Suprapubic skin (tissue), 4 donors: ENCODE measurements at regions not wholly inside any gene's neighbourhood (a gene's known extent, or its start where the extent isn't known, plus 50 kb on each side); places are given as distances from the start of the nearest gene placed in this dataset.

Experiments used
- DNase-seq, 2 donors: peaks; one replicate each; pipeline ENCODE4 v3.0.0-alpha.2; 2019; ENCODE audit warnings: low spot score in 2 of 2
- H3K27ac ChIP-seq: fragments of 200-600 bp; sonication (generic); one replicate; pipeline ENCODE4 v1.5.1; 2019
- H3K27me3 ChIP-seq: fragments of 200-600 bp; sonication (generic); one replicate; pipeline ENCODE4 v1.5.1; 2019
- H3K36me3 ChIP-seq: fragments of 200-600 bp; sonication (generic); one replicate; pipeline ENCODE4 v1.5.1; 2019
- H3K4me1 ChIP-seq: fragments of 200-600 bp; sonication (generic); one replicate; pipeline ENCODE4 v1.5.1; 2019
- H3K4me3 ChIP-seq: fragments of 200-600 bp; sonication (generic); one replicate; pipeline ENCODE4 v1.5.1; 2019; ENCODE audit warnings: mild to moderate bottlenecking
- H3K9me3 ChIP-seq: fragments of 200-600 bp; sonication (generic); one replicate; pipeline ENCODE4 v1.5.1; 2019
- EP300 ChIP-seq: sonication (generic); formaldehyde crosslinking; IDR thresholded peaks from one replicate; pipeline ENCODE4 v1.6.1; 2017; ENCODE audit warnings: antibody characterized with exemption
- POLR2A ChIP-seq, 2 donors: fragments of 450-650 bp; IDR thresholded peaks; one replicate each; pipeline ENCODE4 v1.6.1; 2017; ENCODE audit warnings: antibody characterized with exemption in 2 of 2, mild to moderate bottlenecking in 2 of 2, moderate library complexity in 2 of 2
- POLR2AphosphoS5 ChIP-seq, 3 donors: sonication (generic); formaldehyde crosslinking; IDR thresholded peaks; one replicate each; pipeline ENCODE4 v1.6.1; 2017; ENCODE audit warnings: antibody characterized with exemption in 3 of 3
- WGBS: methylation state at CpG from one replicate; pipeline ENCODE4 v1.1.5; 2018; 5-methylcytosine and 5-hydroxymethylcytosine counted together
- TF ChIP-seq, protein P1 (sequence below), 2 donors: fragments of 200-600 bp in 1 of 2; fragments of 450-650 bp in 1 of 2; sonication (generic) in 1 of 2; IDR thresholded peaks; one replicate each; pipeline ENCODE4 v1.5.1; 2016 to 2019; ENCODE audit warnings: antibody characterized with exemption in 2 of 2, mild to moderate bottlenecking in 1 of 2, moderate library complexity in 1 of 2

DNA sequence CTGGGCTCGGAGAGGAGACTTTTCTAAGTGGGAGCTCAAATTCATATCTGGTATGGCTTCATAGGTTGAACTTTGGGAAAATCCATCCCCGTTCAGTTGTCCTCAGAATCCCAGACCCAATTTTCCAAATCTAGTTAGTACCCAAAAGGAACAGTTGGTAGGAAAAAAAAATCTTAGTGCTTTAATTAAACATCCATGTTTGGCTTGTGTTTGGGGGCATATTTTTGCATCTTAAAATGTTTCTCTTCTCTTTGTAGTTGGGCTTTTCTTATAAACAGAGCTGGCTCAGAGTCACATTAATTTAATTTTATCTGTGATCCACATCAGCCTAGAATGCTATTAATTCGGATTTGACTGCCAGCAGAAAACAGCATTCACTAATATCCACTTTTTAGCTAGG, 165.9 kb downstream of the BUB3 start:
- no peaks in the 10 kb centered on the region for H3K9me3 ChIP-seq
- no peaks in the 10 kb centered on the region for H3K27me3 ChIP-seq
- WGBS = 61% methylated on average over 3 of the region's 3 CpGs
- TF ChIP-seq, protein P1, sequence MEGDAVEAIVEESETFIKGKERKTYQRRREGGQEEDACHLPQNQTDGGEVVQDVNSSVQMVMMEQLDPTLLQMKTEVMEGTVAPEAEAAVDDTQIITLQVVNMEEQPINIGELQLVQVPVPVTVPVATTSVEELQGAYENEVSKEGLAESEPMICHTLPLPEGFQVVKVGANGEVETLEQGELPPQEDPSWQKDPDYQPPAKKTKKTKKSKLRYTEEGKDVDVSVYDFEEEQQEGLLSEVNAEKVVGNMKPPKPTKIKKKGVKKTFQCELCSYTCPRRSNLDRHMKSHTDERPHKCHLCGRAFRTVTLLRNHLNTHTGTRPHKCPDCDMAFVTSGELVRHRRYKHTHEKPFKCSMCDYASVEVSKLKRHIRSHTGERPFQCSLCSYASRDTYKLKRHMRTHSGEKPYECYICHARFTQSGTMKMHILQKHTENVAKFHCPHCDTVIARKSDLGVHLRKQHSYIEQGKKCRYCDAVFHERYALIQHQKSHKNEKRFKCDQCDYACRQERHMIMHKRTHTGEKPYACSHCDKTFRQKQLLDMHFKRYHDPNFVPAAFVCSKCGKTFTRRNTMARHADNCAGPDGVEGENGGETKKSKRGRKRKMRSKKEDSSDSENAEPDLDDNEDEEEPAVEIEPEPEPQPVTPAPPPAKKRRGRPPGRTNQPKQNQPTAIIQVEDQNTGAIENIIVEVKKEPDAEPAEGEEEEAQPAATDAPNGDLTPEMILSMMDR (IDR thresholded peaks at IDR 0.05) = no peak
- TF ChIP-seq POLR2A (IDR thresholded peaks at IDR 0.05) = no peak
- no peak for TF ChIP-seq POLR2AphosphoS5 (IDR thresholded peaks at IDR 0.05)
- no peak for TF ChIP-seq EP300
- no peak overlapping the region for H3K27ac ChIP-seq
- DNase-seq = no peak
- H3K4me1 ChIP-seq = no peaks in the 10 kb centered on the region
- no peak overlapping the region for H3K4me3 ChIP-seq
- no peaks in the 10 kb centered on the region for H3K36me3 ChIP-seq

DNA sequence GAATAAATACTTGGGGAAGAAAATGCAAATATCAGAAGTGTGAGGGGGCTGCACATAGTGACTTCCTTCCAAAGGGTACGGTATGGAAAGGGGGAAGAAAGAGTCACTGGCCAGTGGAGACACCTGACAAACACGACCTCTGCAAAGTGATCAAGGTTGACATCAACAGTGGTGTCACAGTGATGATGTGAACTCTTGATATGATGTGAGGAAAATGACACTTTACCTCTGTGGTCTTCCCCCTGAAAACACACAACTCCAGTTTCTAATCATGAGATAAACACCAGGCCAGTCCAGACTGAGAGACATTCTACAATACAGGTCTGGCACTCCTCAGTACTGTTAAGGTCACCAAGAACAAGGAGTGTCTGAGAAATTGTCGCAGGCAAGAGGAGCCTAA, 169.7 kb downstream of the BUB3 start:
- 92% methylated on average over 3 of the region's 3 CpGs for WGBS
- H3K4me1 ChIP-seq = no peaks in the 10 kb centered on the region

DNA sequence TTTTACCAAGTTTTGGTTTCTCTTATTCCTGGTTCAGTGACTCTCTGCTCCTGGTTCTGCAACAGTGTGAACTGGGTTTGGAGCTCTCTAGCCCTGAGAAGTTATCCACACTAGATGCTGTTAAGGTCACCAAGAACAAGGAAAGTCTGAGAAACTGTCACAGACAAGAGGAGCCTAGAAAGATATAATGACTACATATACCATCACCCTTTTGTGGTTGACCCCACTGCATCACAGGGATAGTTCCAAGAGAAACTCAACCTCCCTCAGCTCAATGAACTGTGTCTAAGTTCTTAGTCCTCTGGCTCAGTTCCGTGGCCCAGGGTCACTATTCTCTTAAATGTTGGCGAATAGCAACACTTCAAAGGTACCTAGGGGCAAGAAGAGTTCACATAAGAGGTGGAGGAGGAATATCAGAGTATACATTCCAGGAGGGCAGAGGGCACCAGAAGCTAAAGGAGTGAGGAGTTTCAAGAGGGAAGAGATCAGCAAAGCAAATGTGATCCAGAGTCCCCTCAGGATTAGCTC, 171.5 kb downstream of the BUB3 start:
- TF ChIP-seq POLR2AphosphoS5 (IDR thresholded peaks at IDR 0.05) (no peak), EP300 (no peak), POLR2A (IDR thresholded peaks at IDR 0.05) (no peak)
- TF ChIP-seq, protein P1 (IDR thresholded peaks at IDR 0.05) = no peak
- 89% methylated on average over 2 of the region's 2 CpGs for WGBS
- no peak overlapping the region for H3K4me3 ChIP-seq

More for the DNA sequence above, 169.7 kb downstream of the BUB3 start:
- Histone ChIP-seq H3K27me3 (no peaks in the 10 kb centered on the region), H3K27ac (no peak overlapping the region), H3K36me3 (no peaks in the 10 kb centered on the region), H3K4me3 (no peak overlapping the region), H3K9me3 (no peaks in the 10 kb centered on the region)
- no peak for TF ChIP-seq EP300
- no peak for TF ChIP-seq POLR2A (IDR thresholded peaks at IDR 0.05)
- TF ChIP-seq, protein P1 (IDR thresholded peaks at IDR 0.05) = no peak
- TF ChIP-seq POLR2AphosphoS5 (IDR thresholded peaks at IDR 0.05) = no peak
- DNase-seq = no peak

DNA sequence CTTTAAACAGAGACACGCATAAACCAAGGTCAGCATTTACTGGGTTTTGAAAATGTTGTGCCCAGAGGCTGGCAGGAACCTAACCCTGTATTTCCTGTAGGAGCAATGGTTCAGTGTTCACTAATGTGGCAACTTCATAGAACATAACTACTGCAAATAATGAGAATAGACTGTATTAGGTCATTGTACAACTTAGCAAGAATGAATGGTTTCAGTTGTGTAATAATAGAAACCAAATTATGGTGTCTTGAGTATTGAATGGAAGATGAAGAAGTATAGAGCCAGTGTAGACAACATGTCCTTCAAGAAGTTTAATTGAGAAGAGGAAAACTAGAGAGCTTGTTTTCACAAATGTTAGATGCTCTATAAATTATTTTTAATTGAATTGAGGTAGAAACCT, 172.5 kb downstream of the BUB3 start:
- no peak for DNase-seq
- WGBS = 94% methylated on average over 1 of the region's 1 CpG
- Histone ChIP-seq H3K4me1 (no peaks in the 10 kb centered on the region), H3K36me3 (no peaks in the 10 kb centered on the region), H3K9me3 (no peaks in the 10 kb centered on the region), H3K27me3 (no peaks in the 10 kb centered on the region), H3K27ac (no peak overlapping the region), H3K4me3 (no peak overlapping the region)
- TF ChIP-seq EP300 (no peak), POLR2A (IDR thresholded peaks at IDR 0.05) (no peak), POLR2AphosphoS5 (IDR thresholded peaks at IDR 0.05) (no peak)
- TF ChIP-seq, protein P1 (IDR thresholded peaks at IDR 0.05) = no peak

More for the DNA sequence above, 171.5 kb downstream of the BUB3 start:
- no peak overlapping the region for H3K27ac ChIP-seq
- no peaks in the 10 kb centered on the region for H3K4me1 ChIP-seq
- no peaks in the 10 kb centered on the region for H3K9me3 ChIP-seq
- H3K27me3 ChIP-seq = no peaks in the 10 kb centered on the region
- no peaks in the 10 kb centered on the region for H3K36me3 ChIP-seq
- DNase-seq = no peak

DNA sequence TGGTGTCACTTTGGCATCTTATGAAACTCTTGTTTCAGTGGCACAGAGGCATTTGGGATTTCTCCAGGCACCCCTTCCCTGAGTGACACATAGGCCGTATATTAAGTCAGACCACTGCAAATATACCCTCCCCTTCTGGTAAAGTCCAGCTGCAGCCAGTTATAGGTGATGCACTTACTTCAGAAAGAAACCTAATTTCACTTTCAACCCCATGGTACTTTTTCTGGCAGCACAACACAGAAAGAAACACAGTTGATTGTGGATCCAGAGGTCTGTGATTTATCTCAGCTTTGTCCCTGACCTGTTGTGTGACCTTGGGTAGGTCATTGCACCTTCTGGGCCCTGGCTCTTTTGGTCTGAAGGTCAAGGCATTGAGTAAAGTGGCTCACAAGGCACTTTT, 173.2 kb downstream of the BUB3 start:
- no peak overlapping the region for H3K27ac ChIP-seq
- WGBS = 90% methylated on average over 1 of the region's 1 CpG
- TF ChIP-seq POLR2A (IDR thresholded peaks at IDR 0.05) = no peak
- TF ChIP-seq EP300 = no peak
- no peak for TF ChIP-seq POLR2AphosphoS5 (IDR thresholded peaks at IDR 0.05)
- TF ChIP-seq, protein P1 (IDR thresholded peaks at IDR 0.05) = no peak
- no peaks in the 10 kb centered on the region for H3K27me3 ChIP-seq
- no peak overlapping the region for H3K4me3 ChIP-seq
- H3K4me1 ChIP-seq = no peaks in the 10 kb centered on the region
- H3K36me3 ChIP-seq = no peaks in the 10 kb centered on the region
- no peak for DNase-seq
- no peaks in the 10 kb centered on the region for H3K9me3 ChIP-seq
